ENCODE measurements at regions not wholly inside any gene's neighbourhood (a gene's known extent, or its start where the extent isn't known, plus 50 kb on each side); places are given as distances from the start of the nearest gene placed in this dataset.

DNA sequence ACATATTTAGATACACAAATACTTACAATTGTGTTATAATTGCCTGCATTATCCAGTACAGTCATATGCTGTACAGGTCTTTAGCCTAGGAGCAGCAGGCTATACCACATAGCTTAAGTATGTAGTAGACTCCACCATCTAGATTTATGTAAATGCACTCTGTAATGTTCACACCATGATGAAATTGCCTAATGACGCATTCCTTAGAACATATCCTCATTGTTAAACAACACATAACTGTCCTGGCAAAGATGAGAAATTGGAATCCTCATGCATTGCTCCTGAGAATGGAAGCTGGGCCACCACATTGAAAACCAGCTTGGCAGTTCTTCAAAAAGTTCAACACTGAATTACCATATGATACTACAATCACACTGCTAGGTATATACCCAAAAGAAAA lies 1002.8 kb upstream of the CELF2 start:
- no peaks in the 10 kb centered on the region for H3K4me1 ChIP-seq (ENCODE audit: control insufficient read depth, low read length)
- H3K9me3 ChIP-seq (ENCODE audit: control insufficient read depth, insufficient read depth, low read length), result no peaks in the 10 kb centered on the region
- H3F3A ChIP-seq (ENCODE audit: control insufficient read depth, insufficient read depth), result no peaks in the 10 kb centered on the region
- no peaks in the 10 kb centered on the region for H3K36me3 ChIP-seq (ENCODE audit: control insufficient read depth, low read length)
- H3K4me3 ChIP-seq (ENCODE audit: low read length), result no peak overlapping the region
- H4K20me1 ChIP-seq (ENCODE audit: control insufficient read depth, insufficient read depth, low read depth, low read length), result no peaks in the 10 kb centered on the region
- no peak overlapping the region for H3K27ac ChIP-seq (ENCODE audit: low read depth, low read length)
- TF ChIP-seq, protein P1, sequence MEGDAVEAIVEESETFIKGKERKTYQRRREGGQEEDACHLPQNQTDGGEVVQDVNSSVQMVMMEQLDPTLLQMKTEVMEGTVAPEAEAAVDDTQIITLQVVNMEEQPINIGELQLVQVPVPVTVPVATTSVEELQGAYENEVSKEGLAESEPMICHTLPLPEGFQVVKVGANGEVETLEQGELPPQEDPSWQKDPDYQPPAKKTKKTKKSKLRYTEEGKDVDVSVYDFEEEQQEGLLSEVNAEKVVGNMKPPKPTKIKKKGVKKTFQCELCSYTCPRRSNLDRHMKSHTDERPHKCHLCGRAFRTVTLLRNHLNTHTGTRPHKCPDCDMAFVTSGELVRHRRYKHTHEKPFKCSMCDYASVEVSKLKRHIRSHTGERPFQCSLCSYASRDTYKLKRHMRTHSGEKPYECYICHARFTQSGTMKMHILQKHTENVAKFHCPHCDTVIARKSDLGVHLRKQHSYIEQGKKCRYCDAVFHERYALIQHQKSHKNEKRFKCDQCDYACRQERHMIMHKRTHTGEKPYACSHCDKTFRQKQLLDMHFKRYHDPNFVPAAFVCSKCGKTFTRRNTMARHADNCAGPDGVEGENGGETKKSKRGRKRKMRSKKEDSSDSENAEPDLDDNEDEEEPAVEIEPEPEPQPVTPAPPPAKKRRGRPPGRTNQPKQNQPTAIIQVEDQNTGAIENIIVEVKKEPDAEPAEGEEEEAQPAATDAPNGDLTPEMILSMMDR (IDR thresholded peaks at IDR 0.05; ENCODE audit: low read depth, low read length, poor library complexity, severe bottlenecking), result no peak
- TF ChIP-seq EZH2phosphoT487 (IDR thresholded peaks at IDR 0.05; ENCODE audit: borderline replicate concordance, low read length), result no peak
- H3K9me2 ChIP-seq (replicated peaks; ENCODE audit: control insufficient read depth, low read length), result no peaks in the 10 kb centered on the region
- no peaks in the 10 kb centered on the region for H3K27me3 ChIP-seq (ENCODE audit: control insufficient read depth, low read length)
- H3K79me2 ChIP-seq (ENCODE audit: control insufficient read depth, low read length), result no peaks in the 10 kb centered on the region
- H3K4me2 ChIP-seq (ENCODE audit: low read length), result no peak overlapping the region

DNA sequence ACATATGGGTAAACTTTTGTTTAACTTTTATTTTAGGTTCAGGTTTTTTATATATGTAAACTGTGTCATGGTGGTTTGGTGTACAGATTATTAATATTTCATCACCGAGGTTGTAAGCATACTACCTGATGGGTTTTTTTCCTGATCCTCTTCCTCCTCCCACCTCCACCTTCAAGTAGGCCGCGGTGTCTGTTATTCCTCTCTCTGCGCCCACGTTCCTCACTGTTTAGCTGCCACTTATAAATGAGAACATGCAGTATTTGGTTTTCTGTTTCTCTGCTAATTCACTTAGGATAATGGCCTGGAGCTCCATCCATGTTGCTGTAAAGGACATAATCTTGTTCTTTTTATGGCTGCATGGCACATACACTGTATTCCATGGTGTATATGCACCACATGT lies 1000.0 kb upstream of the CELF2 start:
- Histone ChIP-seq H4K20me1 (ENCODE audit: control insufficient read depth, insufficient read depth, low read depth, low read length) (no peaks in the 10 kb centered on the region), H3K27me3 (ENCODE audit: control insufficient read depth, low read length) (no peaks in the 10 kb centered on the region), H3K9me3 (ENCODE audit: control insufficient read depth, insufficient read depth, low read length) (no peaks in the 10 kb centered on the region; the same call in 1 of the 2 replicates), H3F3A (ENCODE audit: control insufficient read depth, insufficient read depth) (no peaks in the 10 kb centered on the region), H3K4me3 (ENCODE audit: low read length) (no peak overlapping the region), H3K4me1 (ENCODE audit: control insufficient read depth, low read length) (no peaks in the 10 kb centered on the region), H3K4me2 (ENCODE audit: low read length) (no peak overlapping the region), H3K9me2 (replicated peaks; ENCODE audit: control insufficient read depth, low read length) (no peaks in the 10 kb centered on the region), H3K27ac (ENCODE audit: low read depth, low read length) (no peak overlapping the region), H3K79me2 (ENCODE audit: control insufficient read depth, low read length) (no peaks in the 10 kb centered on the region), H3K36me3 (ENCODE audit: control insufficient read depth, low read length) (no peaks in the 10 kb centered on the region)
- TF ChIP-seq, protein P1 (IDR thresholded peaks at IDR 0.05; ENCODE audit: low read depth, low read length, poor library complexity, severe bottlenecking), result no peak
- no peak for TF ChIP-seq EZH2phosphoT487 (IDR thresholded peaks at IDR 0.05; ENCODE audit: borderline replicate concordance, low read length)

- no peak for TF ChIP-seq EZH2phosphoT487 (IDR thresholded peaks at IDR 0.05; ENCODE audit: borderline replicate concordance, low read length)
- TF ChIP-seq, protein P1 (IDR thresholded peaks at IDR 0.05; ENCODE audit: low read depth, low read length, poor library complexity, severe bottlenecking), result no peak
- no peaks in the 10 kb centered on the region for H3K79me2 ChIP-seq (ENCODE audit: control insufficient read depth, low read length)
- H3K4me2 ChIP-seq (ENCODE audit: low read length), result no peak overlapping the region
- H3K27ac ChIP-seq (ENCODE audit: low read depth, low read length), result no peak overlapping the region
- no peaks in the 10 kb centered on the region for H3K27me3 ChIP-seq (ENCODE audit: control insufficient read depth, low read length)
- H3K4me1 ChIP-seq (ENCODE audit: control insufficient read depth, low read length), result no peaks in the 10 kb centered on the region
- no peaks in the 10 kb centered on the region; the same call in 1 of the 2 replicates for H3K9me3 ChIP-seq (ENCODE audit: control insufficient read depth, insufficient read depth, low read length)
- H3K9me2 ChIP-seq (replicated peaks; ENCODE audit: control insufficient read depth, low read length), result no peaks in the 10 kb centered on the region
- no peak overlapping the region for H3K4me3 ChIP-seq (ENCODE audit: low read length)
- no peaks in the 10 kb centered on the region for H3F3A ChIP-seq (ENCODE audit: control insufficient read depth, insufficient read depth)
- H3K36me3 ChIP-seq (ENCODE audit: control insufficient read depth, low read length), result no peaks in the 10 kb centered on the region
- no peaks in the 10 kb centered on the region for H4K20me1 ChIP-seq (ENCODE audit: control insufficient read depth, insufficient read depth, low read depth, low read length)
These were observed 996.7 kb upstream of the CELF2 start for GRCh38 chr10:10020945-10021344.

DNA sequence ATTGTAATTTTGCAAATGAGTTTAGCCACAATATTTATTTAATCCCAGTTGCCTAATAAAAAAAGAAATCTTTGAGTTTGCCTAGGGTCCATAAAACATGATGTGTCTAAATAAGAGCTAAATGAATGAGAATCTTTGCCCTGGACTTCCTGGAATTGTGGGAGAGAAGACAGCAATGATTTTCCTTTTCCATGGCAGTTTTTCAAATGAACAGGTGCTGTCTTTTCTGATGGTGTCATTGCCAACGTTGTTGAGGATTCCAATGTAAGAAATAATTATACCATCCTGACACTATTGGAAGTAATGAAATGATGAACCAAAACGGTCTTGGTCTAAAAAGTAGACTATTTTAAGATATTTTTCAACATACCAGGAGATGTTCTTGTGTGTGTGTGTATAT lies 984.7 kb upstream of the CELF2 start:
- H3K36me3 ChIP-seq (ENCODE audit: control insufficient read depth, low read length), result no peaks in the 10 kb centered on the region
- no peak overlapping the region for H3K4me2 ChIP-seq (ENCODE audit: low read length)
- H4K20me1 ChIP-seq (ENCODE audit: control insufficient read depth, insufficient read depth, low read depth, low read length), result no peaks in the 10 kb centered on the region
- no peaks in the 10 kb centered on the region for H3K9me2 ChIP-seq (replicated peaks; ENCODE audit: control insufficient read depth, low read length)
- H3K79me2 ChIP-seq (ENCODE audit: control insufficient read depth, low read length), result no peaks in the 10 kb centered on the region
- TF ChIP-seq EZH2phosphoT487 (IDR thresholded peaks at IDR 0.05; ENCODE audit: borderline replicate concordance, low read length), result no peak
- TF ChIP-seq, protein P1 (IDR thresholded peaks at IDR 0.05; ENCODE audit: low read depth, low read length, poor library complexity, severe bottlenecking), result no peak
- H3F3A ChIP-seq (ENCODE audit: control insufficient read depth, insufficient read depth), result no peaks in the 10 kb centered on the region
- no peak overlapping the region for H3K27ac ChIP-seq (ENCODE audit: low read depth, low read length)
- no peak overlapping the region for H3K4me3 ChIP-seq (ENCODE audit: low read length)
- H3K27me3 ChIP-seq (ENCODE audit: control insufficient read depth, low read length), result no peaks in the 10 kb centered on the region
- no peaks in the 10 kb centered on the region for H3K4me1 ChIP-seq (ENCODE audit: control insufficient read depth, low read length)
- no peaks in the 10 kb centered on the region for H3K9me3 ChIP-seq (ENCODE audit: control insufficient read depth, insufficient read depth, low read length)

Data from DOHH2 (cell line).